Muscle of back (tissue), 3 donors: ENCODE measurements at regions not wholly inside any gene's neighbourhood (a gene's known extent, or its start where the extent isn't known, plus 50 kb on each side); places are given as distances from the start of the nearest gene placed in this dataset.

Source experiments
- DNase-seq, 3 donors: peaks; one replicate each; pipeline versions ENCODE4 v3.0.0 to v3.0.0-alpha.2; 2013

DNA sequence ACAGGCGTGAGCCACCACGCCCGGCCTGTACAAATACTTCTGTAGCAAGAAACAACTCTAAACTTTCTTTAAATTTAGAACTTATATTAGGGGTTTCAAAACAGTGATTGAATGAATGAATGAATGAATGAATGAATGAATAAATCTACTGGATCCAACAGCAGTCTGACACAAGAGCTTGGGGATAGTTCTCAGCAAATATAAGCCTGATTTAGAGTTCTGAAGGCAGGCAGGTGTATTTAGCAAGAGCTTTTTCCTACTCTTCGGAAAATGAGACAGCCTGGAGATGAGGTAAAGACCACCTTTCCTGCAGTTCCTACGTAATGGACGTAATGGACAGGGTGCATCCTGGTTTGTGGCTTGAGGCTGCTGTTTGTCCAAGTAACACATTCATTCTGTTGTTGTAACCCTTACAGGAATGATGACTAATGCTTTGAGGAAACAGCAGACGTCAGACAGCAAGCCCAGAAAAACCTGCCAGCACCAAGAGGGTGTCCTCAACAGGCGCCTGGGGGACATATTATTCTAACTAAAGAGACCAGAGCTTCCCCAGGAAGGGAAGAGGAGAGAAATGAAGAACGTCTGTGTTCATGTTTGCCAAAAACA, 277.4 kb upstream of the SOX5 start:
- peak in 1 of 3 donors; percentile 4 for DNase-seq

DNA sequence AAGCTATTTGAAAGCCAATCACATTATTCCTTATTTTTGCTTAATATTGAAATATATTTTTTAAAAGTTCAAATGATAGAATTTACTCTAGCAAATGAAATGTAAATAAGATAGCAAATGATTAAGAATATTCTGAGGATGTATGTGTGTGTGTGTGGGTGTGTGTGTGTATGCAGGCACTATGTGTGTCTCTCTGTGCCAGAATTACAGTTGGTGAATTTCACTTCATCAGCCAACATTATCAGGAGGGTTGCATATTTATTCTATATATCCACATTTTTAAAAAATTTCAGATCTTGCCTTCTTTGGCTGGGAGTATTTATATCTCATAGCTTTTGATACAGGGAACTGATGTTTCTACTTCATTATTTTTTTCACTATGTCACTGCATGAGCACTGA, 274.9 kb upstream of the SOX5 start:
- DNase-seq, result no peak

DNA sequence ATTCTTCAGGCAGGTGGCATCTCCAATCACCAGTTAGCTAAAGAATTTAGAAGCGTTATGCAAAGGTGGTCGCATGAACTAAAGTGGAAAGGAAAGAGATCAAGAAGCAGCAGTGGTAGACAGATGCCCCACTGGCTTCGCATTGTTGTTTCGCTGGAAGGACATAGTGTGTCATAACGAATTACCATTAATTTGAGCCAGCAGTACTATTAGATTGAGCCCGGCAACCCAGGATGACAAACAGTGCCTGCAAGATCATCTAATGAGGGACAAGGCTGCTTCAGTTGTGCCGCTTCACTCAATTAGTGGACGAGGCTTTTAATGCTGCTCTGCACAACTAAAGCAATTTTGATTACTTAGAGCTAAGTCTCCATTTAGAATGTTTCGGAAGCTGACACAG, 274.5 kb upstream of the SOX5 start:
- DNase-seq, result no peak

DNA sequence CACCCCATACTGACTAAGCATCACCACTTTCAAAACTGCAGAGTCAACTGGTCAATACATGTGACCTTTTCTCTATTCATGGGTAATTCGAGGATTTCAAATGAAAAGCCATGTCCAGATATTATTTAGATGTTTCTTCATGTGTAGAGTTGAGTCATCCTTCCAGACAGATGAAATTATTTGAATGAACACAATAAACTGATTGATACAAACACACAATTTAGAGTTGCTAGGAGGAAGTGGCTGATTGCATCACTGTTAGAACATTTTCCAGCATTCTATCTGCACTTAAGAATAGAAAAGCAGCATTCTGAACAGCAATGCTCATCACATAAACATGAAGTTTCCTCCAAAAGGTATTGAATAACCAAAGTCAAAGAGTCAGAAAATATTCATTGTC, 273.5 kb upstream of the SOX5 start:
- DNase-seq, result no peak

DNA sequence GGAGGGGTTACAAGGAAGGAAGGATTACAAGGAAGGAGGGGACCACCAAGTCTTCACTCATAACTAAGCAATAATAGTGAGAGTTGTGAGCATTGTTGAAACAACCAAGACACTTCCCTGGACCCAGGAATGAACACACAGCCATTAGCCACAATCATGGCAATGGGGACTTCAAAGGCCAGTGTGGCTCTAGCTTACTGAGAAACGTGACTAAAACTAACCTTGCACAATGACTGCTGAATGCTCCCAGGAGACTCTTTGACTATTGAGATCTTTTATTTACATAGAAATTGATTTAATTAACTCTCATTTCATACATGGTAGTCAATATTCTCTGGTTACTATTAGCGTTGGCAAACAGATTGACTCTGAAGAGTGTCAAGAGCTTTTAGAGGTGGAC, 263.0 kb upstream of the SOX5 start:
- DNase-seq, result no peak

DNA sequence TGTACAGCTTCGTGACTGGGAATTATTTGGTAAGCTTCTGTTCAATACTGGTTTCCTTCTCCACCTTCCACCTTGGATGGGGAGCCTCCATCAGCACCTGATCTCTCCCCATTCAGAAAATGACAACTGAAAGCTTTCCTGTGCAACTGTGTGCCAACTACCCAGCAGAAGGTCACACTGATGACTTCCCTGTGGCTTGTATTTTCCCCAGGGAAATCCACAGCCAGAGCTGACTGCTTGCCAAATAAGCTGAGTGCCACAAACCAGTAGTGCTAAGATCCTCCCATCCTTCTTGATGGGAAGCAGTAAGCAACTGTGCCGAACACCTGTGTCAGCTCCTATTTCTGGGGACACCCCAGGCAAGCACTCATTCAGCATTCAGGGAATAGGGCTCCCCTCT, 257.2 kb upstream of the SOX5 start:
- DNase-seq, result no peak

DNA sequence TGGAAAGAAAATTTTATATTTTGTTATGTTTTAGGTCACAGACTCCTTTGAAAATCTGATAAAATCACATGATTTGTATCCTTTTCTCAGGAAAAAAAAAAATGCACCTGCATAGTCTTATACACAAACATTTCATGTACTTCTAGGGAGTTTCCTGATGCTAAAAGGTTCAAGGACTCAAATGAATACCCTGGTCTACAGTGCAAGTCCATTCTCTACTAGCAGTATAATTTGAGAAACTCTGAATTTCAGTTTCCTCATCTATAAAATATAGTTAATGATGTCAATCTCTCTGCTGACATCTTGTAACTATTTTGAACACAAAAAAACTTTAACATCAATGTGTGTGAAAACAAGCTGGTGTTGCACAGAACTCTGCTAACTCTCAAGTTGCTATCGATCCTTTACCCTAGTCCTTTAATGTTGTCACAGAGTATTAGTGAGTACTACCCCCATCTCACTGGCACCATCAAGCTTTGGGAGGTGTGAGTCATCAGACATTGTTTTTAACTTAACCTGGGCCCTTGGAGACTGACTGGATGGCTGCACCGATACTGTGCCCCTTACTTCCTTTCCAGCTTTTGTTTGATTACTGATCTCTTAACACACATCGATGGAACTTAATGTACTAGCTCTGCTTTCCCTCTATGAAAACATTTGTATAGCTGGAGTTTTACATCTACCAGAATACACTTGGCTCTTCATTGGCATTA, 251.9 kb upstream of the SOX5 start:
- no peak for DNase-seq

DNA sequence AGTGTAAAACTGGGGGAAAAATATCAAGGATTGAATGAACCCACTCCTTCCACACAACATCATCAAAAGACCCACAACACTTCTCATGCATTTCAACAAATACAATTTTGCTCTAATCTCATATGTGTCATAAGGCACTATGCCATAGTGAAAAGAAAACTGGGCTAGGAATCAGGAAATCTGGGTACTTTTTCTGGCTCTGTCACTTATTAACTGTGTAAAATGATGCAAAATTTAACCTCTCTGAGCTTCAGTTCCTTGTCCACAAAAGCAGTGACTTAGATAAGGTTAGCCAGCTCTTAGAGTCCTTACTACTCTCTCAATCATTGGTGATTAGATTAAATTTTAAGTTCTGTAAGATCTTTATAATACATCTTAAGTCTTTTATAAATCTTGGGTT, 250.5 kb upstream of the SOX5 start:
- DNase-seq, result no peak

DNA sequence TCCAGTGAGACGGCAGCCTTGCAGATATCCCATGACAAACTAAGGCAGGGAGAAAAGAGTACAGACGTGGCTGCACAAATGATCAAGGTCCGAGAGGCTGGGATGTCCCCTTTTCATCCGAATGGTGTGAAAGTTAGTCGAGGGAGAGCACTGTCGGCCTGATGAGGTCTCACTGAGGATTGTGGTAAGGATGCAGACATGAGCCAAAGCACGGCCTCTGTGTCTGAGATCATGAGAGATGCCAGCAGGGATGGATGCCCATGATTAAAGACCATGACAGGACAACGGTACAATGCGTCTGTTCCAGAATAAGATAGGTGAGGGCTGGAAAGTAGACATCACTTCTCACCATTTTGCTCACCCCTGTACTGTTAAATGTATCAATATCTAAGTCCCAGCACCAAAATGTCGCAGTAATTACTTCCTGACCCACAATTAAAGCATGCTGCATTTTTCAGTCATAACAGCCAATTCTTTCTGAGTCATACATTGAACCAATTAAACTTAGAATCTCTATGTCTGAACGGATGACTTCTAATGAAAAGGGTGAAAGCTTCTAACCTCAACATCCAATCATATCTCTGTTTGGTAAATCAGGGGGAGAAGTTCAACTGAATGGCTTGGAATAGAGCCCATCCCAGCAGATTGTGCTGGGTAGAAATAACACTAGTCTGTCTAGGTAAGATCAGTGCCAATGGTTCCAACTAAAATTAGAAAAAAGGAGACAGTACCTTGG, 249.6 kb upstream of the SOX5 start:
- no peak for DNase-seq

DNA sequence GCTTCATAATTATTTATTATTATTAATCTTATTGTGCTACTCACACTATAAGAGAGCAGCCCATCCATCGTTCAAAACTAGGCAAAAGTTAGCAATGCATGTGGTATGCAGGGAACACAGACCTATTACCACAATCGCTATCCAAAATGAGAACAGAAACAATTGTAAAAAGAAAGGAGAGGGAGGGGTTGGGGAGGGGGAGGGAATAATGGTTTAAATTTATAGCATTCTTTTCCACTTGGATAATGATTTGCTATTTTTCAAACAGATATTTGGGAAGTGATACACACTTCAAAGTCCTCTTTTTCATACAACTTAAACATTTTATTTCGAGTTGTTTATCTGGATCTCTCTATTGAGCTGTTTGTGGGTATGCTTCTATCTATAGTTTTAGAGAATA, 248.6 kb upstream of the SOX5 start:
- peak in 1 of 3 donors; percentile 9 for DNase-seq

DNA sequence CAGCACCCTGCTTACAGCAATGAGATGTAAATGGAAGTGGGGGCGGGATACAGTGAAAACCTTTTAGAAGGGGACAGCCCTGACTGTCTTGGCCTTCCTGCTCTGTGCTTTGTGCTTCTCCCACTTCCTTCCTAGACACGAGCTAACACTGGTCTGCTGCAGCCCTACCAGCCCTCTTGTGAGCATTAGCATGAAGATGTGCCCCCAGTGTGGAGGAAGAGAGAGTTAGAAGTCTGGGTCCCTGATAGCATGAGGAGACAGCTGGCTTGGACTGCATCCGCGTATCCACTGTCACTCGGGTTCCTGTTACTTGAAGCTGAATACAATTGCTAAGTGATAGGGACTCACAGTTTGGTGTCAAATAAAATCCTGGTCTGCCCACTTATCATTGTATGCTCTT, 248.1 kb upstream of the SOX5 start:
- peak in 1 of 3 donors; percentile 5 for DNase-seq

DNA sequence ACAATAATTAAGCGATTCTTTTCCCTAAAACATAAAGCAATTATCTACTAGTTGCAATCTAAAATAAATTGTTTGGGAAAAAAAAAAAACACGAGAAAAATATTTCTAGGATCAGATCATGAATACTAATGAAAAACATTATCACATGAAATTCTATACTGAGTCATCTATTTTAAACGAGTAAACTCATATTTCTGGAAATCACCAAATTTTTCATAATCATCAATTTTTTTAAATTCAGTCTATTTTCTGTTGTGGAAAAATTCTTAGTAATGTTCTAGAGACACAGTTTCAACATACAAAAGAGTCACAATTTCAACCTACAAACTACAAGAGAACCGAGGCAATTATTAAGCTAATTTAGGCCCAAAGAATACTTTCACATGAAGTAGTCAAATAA, 245.6 kb upstream of the SOX5 start:
- DNase-seq, result no peak

DNA sequence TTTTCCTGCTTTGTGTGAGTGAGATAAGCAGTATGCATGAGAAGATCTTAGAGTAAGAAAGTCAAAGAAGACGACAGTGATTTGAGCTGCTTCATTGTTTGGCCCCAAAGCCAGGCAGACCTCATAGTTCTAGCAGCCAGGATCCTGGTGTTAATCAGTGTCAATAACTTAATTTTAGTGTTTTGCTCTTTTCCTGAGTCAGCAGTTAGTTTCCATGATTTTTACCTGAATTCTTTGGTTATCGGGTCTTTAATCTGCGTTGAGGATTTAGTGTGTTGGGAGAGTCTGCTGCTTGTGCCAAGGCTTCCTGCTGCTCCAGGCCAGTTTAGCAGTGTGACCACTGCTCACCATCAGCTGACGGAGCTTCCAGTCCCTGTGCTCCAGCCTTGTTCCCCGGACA, 241.6 kb upstream of the SOX5 start:
- no peak for DNase-seq

DNA sequence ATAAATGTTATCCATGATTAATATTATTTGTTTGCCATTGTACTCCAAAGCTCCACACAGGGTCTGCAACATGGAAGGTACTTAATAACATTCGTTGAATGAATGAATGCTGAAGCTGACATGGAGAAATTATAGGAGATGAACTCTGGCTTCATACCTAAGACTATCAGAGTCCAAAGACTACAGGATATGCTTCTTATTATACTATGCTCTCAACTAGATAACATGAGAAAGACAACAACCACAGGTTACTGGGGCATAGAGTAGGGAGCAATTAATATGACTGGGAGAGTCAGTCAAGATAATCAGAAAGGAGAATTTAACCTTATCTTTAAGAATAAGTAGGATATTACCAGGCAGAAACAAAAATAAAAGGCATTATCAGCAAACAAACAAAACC, 236.3 kb upstream of the SOX5 start:
- DNase-seq, result no peak

DNA sequence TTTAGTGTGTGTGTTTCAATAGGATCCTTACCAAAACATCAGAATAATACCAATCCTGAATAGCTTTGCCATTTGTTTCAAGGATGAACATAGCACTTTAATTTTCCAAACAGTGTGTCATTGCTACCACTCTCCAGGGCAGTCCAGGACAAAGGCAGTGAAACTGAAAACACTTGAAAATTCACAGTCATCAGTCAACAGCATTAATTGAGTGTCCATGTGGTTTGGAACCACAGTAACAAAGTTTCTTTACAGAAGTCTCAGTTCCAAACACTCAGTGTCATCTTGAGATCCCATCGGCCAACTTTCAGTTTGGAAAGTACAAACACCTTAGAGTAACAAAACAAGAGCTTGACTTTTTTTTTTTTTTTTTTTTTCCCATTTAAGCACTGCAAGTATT, 228.4 kb upstream of the SOX5 start:
- no peak for DNase-seq

DNA sequence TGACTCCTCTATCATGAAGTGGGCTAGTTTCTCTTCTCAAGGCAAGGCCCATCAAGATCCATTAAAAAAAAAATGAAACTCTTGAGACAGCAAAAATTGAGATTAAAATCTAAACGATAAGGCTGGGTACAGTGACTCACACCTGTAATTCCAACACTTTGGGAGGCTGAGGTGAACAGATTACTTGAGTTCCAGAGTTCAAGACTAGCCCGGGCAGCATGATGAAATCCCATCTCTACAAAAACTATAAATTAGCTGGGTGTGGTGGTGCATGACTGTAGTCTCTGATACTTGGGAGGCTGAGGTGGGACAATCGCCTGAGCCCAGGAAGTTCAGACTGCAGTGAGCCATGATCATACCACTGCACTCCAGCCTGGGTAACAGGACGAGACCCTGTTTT, 226.5 kb upstream of the SOX5 start:
- no peak for DNase-seq

DNA sequence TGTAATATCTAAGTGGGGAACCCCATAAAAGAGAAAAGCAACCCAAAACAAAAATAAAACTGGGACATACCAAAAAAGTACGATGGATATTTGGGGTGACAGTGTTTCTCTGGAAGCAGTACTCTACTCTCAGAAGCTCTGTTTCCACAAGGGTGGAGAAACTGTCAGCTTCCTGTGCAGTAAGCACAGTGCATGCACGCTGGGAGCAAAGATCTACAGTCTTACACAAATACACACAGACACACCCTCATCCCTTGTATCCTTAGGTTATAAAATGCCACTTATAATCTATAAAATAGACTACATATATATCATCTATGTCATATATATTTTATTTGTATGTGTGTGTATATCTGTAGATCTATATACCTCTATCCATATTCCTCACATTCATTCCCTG, 225.8 kb upstream of the SOX5 start:
- DNase-seq, result no peak

DNA sequence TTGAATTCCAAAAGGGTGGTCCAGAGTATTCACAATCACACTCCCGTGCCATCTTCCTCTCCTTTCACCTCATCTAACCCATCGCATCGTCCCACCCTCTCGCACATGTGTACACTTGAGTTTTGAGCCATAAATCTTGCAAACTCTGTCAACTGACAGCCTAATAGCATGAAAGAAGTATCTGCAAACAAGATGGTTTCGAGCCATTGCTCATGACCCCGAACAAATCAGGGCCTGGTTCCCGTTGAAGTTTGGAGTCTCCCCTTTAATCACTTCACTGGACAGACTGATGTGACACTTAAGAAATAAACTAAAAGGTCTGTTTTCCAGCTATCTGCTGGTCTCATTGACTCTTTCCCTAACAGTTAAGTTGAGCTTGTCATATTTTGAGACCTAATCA, 223.6 kb upstream of the SOX5 start:
- no peak for DNase-seq

DNA sequence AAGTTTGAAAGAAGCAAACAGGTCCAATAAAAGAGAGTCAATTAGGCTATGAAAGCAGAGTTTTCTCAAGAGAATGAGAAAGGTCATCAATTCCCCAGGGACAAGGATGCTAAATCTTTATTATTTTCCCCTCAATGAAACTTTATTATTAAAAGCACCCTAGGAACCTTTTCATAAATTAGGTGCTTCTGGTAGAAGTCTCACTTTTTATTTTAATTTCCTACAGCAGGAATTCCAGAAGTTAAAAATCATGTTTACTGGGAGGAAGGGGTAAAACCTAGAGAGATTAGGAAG, 223.2 kb upstream of the SOX5 start:
- no peak for DNase-seq

DNA sequence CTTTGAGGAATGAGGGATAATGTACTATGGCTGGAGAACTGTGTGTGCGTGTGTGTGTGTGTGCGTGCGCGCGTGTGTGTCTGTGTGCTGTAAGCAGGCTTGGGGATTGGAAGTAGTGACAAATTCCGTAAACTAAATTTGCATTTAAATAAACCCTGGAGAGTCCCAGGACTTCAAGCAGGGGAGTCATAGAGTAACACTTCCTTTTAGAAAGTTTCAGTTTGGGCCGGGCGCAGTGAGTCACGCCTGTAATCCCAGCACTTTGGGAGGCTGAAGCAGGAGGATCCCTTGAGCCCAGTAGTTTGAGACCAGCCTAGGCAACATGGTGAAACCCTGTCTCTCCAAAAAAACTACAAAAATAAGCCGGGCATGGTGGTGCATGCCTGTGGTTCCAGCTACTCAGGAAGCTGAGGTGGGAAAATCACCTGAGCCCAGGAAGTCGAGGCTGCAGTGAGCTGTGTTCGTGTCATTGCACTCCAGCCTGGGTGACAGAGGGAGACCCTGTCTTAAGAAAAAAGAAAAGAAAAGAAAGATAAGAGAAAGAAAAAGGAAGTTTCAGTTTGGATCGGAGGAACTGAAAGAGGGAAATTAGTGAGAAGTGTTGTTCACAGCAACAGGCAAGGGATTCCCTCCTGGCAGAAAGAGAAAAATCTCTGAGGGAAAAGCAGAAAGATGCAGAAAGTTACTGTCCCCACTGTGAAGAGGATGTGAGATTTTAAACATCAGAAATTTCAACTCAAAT, 222.7 kb upstream of the SOX5 start:
- DNase-seq, result no peak

DNA sequence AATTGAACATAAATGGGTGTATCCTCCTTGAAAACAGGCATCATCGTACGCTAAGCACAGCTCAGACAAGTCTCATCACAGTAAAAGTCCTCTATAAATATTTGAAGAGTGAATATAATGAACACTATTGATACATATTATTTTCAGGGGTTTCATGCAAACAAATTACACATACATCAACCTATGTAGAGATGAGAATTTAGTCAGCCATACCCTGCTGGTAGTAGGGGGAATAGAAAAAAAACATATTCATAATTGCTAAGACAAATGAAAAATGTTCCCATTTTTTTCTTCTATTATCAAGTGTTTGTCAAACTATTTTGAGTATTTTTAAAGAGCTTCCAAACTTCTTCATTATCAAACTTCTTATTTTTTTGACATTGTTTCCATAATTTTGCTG, 205.6 kb upstream of the SOX5 start:
- DNase-seq, result no peak

DNA sequence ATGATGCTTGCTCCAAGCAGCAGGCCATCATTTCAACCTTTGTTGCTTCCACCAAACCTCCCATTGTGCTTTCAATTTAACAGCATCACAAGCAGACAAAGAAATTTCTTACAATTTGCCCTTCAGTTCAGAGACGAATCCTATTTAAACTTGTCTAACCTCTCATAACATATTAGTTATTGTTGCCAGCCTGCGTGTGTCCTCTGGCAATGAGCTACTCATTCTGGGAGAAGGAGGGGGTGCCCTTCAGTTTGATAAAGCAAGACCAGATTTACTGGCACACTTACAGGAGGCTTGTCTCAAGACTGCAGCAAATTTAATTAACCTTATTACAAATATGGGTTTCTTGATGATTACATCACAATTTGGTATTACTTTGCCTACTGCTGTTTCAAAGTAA, 203.6 kb upstream of the SOX5 start:
- no peak for DNase-seq

DNA sequence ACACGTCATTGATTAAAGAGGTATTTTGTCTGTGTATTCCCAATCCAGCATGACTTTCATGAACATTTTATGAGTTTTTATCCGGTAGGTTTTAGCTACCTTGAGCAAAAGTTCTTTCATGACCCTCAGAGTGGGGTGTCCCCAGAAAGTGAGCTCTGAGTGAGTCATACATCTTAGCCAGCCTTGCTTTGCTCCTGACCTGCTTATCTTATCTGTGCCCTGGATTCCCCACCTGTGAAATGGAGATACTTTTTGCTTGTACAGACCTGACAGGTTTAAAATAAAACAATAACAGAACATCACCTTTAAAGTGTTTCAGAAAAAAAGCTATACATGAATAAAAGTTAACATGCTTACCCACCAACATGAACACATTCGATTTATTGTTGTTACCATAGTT, 202.8 kb upstream of the SOX5 start:
- DNase-seq, result no peak
